ENCODE measurements at regions not wholly inside any gene's neighbourhood (a gene's known extent, or its start where the extent isn't known, plus 50 kb on each side); places are given as distances from the start of the nearest gene placed in this dataset.

DNA sequence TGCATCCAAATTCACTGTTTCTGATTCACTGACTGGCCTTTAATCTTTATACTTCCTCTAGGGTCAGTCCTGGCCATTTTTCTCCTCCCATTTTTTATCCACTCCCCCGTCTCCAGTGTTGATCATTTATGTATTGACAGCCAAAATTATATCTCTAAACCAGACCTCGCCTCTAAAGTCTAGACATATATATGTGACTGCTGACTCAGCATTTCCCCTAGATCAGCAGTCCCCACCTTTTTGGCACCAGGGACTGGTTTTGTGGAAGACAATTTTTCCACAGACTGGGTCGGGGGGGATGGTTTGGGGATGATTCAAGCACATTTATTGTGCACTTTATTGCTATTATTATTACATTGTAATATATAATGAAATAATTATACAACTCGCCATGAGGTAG lies 88.3 kb upstream of the DAAM1 start:
- intact Hi-C loops (cut with DNase I; ENCODE audit: low total_unique reads): no loop called here
- Histone ChIP-seq H3K27me3 (no peaks in the 10 kb centered on the region), H3K4me1 (no peaks in the 10 kb centered on the region), H3K27ac (no peak overlapping the region), H3K36me3 (no peaks in the 10 kb centered on the region), H3K4me3 (no peak overlapping the region), H3K9me3 (no peaks in the 10 kb centered on the region)
- ATAC-seq: no peak
- TF ChIP-seq POLR2A (IDR thresholded peaks at IDR 0.05) (no peak), CTCF (IDR thresholded peaks at IDR 0.05 in 4 of 5, conservative IDR thresholded peaks at IDR 0.05 in 1 of 5) (no peak)
- in situ Hi-C loops (cut with MboI; ENCODE audit: low sequenced_read_pairs in 4 of 4): no loop called here
- no peak for DNase-seq

GRCh38 chr14:59101476-59101875 lies 87.0 kb upstream of the DAAM1 start:
- no peak for DNase-seq
- Histone ChIP-seq H3K27ac (no peak overlapping the region), H3K27me3 (no peaks in the 10 kb centered on the region), H3K36me3 (no peaks in the 10 kb centered on the region), H3K4me1 (no peaks in the 10 kb centered on the region), H3K4me3 (no peak overlapping the region), H3K9me3 (no peaks in the 10 kb centered on the region)
- intact Hi-C loops (cut with DNase I; ENCODE audit: low total_unique reads): no loop called here
- in situ Hi-C loops (cut with MboI; ENCODE audit: low sequenced_read_pairs in 4 of 4): no loop called here
- ATAC-seq: no peak
- TF ChIP-seq POLR2A (IDR thresholded peaks at IDR 0.05) (no peak), CTCF (IDR thresholded peaks at IDR 0.05 in 4 of 5, conservative IDR thresholded peaks at IDR 0.05 in 1 of 5) (no peak)

GRCh38 chr14:59103396-59103795 lies 85.1 kb upstream of the DAAM1 start:
- Histone ChIP-seq H3K9me3 (no peaks in the 10 kb centered on the region), H3K27me3 (no peaks in the 10 kb centered on the region), H3K4me1 (no peaks in the 10 kb centered on the region), H3K36me3 (no peaks in the 10 kb centered on the region), H3K27ac (no peak overlapping the region), H3K4me3 (no peak overlapping the region)
- ATAC-seq (no peak), DNase-seq (no peak)
- intact Hi-C loops (cut with DNase I; ENCODE audit: low total_unique reads) (no loop called here), in situ Hi-C loops (cut with MboI; ENCODE audit: low sequenced_read_pairs in 4 of 4) (no loop called here)
- no peak for TF ChIP-seq CTCF (IDR thresholded peaks at IDR 0.05 in 4 of 5, conservative IDR thresholded peaks at IDR 0.05 in 1 of 5)
- TF ChIP-seq POLR2A (IDR thresholded peaks at IDR 0.05): no peak

GRCh38 chr14:59107819-59108218 lies 80.6 kb upstream of the DAAM1 start:
- in situ Hi-C loops (cut with MboI; ENCODE audit: low sequenced_read_pairs in 4 of 4): no loop called here
- Histone ChIP-seq H3K27ac (peak overlapping the region in 1 of 4 donors; percentile 33), H3K27me3 (no peaks in the 10 kb centered on the region), H3K4me1 (no peaks in the 10 kb centered on the region), H3K4me3 (no peak overlapping the region), H3K36me3 (no peaks in the 10 kb centered on the region), H3K9me3 (no peaks in the 10 kb centered on the region)
- DNase-seq (peak; percentile 49 to 65), ATAC-seq (peak; percentile 64 to 78)
- TF ChIP-seq CTCF (IDR thresholded peaks at IDR 0.05 in 4 of 5, conservative IDR thresholded peaks at IDR 0.05 in 1 of 5): no peak
- TF ChIP-seq POLR2A (IDR thresholded peaks at IDR 0.05): no peak
- intact Hi-C loops (cut with DNase I; ENCODE audit: low total_unique reads): no loop called here

DNA sequence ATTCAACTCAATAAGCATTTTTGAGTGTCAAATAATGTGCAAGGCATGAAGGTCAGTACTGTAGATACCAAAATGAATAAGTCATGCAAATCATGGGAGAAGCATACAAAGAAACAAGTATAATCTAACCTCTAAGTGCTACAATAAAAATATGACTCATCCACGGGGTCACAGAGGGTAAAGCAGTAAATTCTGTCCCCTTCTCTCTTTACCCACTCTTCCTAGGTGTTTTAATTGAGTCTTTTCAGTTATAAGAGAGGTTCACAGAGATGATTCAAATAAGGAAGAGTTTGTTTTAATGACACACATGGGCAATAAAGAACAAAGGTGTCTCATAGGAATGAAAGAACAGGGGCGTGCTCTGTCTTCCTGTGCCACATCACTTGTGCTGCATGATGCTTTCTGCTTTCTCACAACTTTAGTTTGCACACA lies 71.5 kb upstream of the DAAM1 start:
- Histone ChIP-seq H3K36me3 (no peaks in the 10 kb centered on the region), H3K27ac (no peak overlapping the region), H3K9me3 (no peaks in the 10 kb centered on the region), H3K4me3 (no peak overlapping the region), H3K4me1 (no peaks in the 10 kb centered on the region), H3K27me3 (no peaks in the 10 kb centered on the region)
- in situ Hi-C loops (cut with MboI; ENCODE audit: low sequenced_read_pairs in 4 of 4) (no loop called here), intact Hi-C loops (cut with DNase I; ENCODE audit: low total_unique reads) (no loop called here)
- ATAC-seq: no peak
- TF ChIP-seq CTCF (IDR thresholded peaks at IDR 0.05 in 4 of 5, conservative IDR thresholded peaks at IDR 0.05 in 1 of 5): no peak
- TF ChIP-seq POLR2A (IDR thresholded peaks at IDR 0.05): no peak
- no peak for DNase-seq

All from gastrocnemius medialis (tissue), 4 donors.